ENCODE measurements at regions not wholly inside any gene's neighbourhood (a gene's known extent, or its start where the extent isn't known, plus 50 kb on each side); places are given as distances from the start of the nearest gene placed in this dataset.

- TF ChIP-seq, protein P1, sequence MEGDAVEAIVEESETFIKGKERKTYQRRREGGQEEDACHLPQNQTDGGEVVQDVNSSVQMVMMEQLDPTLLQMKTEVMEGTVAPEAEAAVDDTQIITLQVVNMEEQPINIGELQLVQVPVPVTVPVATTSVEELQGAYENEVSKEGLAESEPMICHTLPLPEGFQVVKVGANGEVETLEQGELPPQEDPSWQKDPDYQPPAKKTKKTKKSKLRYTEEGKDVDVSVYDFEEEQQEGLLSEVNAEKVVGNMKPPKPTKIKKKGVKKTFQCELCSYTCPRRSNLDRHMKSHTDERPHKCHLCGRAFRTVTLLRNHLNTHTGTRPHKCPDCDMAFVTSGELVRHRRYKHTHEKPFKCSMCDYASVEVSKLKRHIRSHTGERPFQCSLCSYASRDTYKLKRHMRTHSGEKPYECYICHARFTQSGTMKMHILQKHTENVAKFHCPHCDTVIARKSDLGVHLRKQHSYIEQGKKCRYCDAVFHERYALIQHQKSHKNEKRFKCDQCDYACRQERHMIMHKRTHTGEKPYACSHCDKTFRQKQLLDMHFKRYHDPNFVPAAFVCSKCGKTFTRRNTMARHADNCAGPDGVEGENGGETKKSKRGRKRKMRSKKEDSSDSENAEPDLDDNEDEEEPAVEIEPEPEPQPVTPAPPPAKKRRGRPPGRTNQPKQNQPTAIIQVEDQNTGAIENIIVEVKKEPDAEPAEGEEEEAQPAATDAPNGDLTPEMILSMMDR (conservative IDR thresholded peaks at IDR 0.05; ENCODE audit: low read length) = no peak
- TF ChIP-seq EZH2phosphoT487 (IDR thresholded peaks at IDR 0.05; ENCODE audit: borderline replicate concordance) = no peak
Observed at GRCh38 chr2:67686254-67686653, 289.1 kb downstream of the ETAA1 start.
